Fibroblast of lung (primary cell): ENCODE measurements at regions not wholly inside any gene's neighbourhood (a gene's known extent, or its start where the extent isn't known, plus 50 kb on each side); places are given as distances from the start of the nearest gene placed in this dataset.

Experiments
- DNase-seq, 2 donors: peaks; one replicate each; pipeline versions ENCODE4 v3.0.0 to v3.0.0-alpha.2; 2010; ENCODE audit warnings: low read depth in 2 of 2
- H2AFZ ChIP-seq: 2 replicates; pipeline ENCODE4 v1.5.1; 2012; ENCODE audit warnings: low read length, control low read depth, inconsistent platforms
- H3K27ac ChIP-seq: 2 replicates; pipeline ENCODE4 v1.5.1; 2011; ENCODE audit warnings: low read length, control low read depth; ENCODE audit not compliant: insufficient read depth
- H3K27me3 ChIP-seq: 2 replicates; pipeline ENCODE4 v1.5.1; 2011; ENCODE audit warnings: mild to moderate bottlenecking, low read length; ENCODE audit not compliant: control insufficient read depth, insufficient read depth
- H3K36me3 ChIP-seq: 2 replicates; pipeline ENCODE4 v1.5.1; 2011; ENCODE audit warnings: low read length; ENCODE audit not compliant: control insufficient read depth, insufficient read depth
- H3K4me1 ChIP-seq: 2 replicates; pipeline ENCODE4 v1.5.1; 2011; ENCODE audit warnings: low read length; ENCODE audit not compliant: control insufficient read depth, insufficient read depth; ENCODE audit errors: extremely low read depth
- H3K4me2 ChIP-seq: 2 replicates; pipeline ENCODE4 v1.5.1; 2011; ENCODE audit warnings: low read length, control low read depth; ENCODE audit not compliant: insufficient read depth; ENCODE audit errors: extremely low read depth
- H3K4me3 ChIP-seq, 4 experiments: fragments of 200-600 bp in 1 of 4; sonication (generic) in 1 of 4; replicated peaks in 1 of 4; 2 replicates each; pipeline ENCODE4 v1.5.1; 2011 to 2016; ENCODE audit warnings: low read length in 4 of 4, low read depth in 3 of 4, mild to moderate bottlenecking in 3 of 4, control low read depth in 2 of 4, inconsistent platforms in 1 of 4, mixed read lengths in 1 of 4; ENCODE audit not compliant: insufficient read depth in 1 of 4; ENCODE audit errors: control extremely low read depth in 1 of 4
- H3K79me2 ChIP-seq: 2 replicates; pipeline ENCODE4 v1.5.1; 2012; ENCODE audit warnings: mild to moderate bottlenecking, low read length, inconsistent platforms; ENCODE audit not compliant: control insufficient read depth, insufficient read depth
- H3K9ac ChIP-seq: 2 replicates; pipeline ENCODE4 v1.5.1; 2011; ENCODE audit warnings: mild to moderate bottlenecking, low read length, control low read depth; ENCODE audit not compliant: insufficient read depth
- H3K9me3 ChIP-seq: 2 replicates; pipeline ENCODE4 v1.5.1; 2012; ENCODE audit warnings: low read depth, low read length; ENCODE audit not compliant: control insufficient read depth, insufficient read depth
- H4K20me1 ChIP-seq: 2 replicates; pipeline ENCODE4 v1.5.1; 2011; ENCODE audit warnings: low read length; ENCODE audit not compliant: control insufficient read depth, insufficient read depth; ENCODE audit errors: extremely low read depth
- CTCF ChIP-seq, 2 donors: IDR thresholded peaks in 1 of 2; conservative IDR thresholded peaks in 1 of 2; 1 replicate in 1 of 2; 2 replicates in 1 of 2; pipeline ENCODE4 v1.5.1; 2011 to 2012; ENCODE audit warnings: low read length in 2 of 2, control low read depth in 1 of 2, inconsistent platforms in 1 of 2, low read depth in 1 of 2, mild to moderate bottlenecking in 1 of 2
- EZH2 ChIP-seq: IDR thresholded peaks from 2 replicates; pipeline ENCODE4 v1.5.1; 2012; ENCODE audit warnings: low read length, control low read depth, mild to moderate bottlenecking; ENCODE audit errors: missing control alignments

GRCh38 chr7:80277434-80278427, 143.1 kb downstream of the GNAI1 start:
- peaks cover 4% of the 10 kb centered on the region for H3K4me1 ChIP-seq
- peak; percentile 47 to 59 for DNase-seq
- H3K79me2 ChIP-seq = no peaks in the 10 kb centered on the region
- no peak overlapping the region for H2AFZ ChIP-seq
- peak overlapping the region; percentile 2 for H3K4me2 ChIP-seq
- H3K9me3 ChIP-seq = no peaks in the 10 kb centered on the region
- no peaks in the 10 kb centered on the region for H3K27me3 ChIP-seq
- TF ChIP-seq CTCF (conservative IDR thresholded peaks at IDR 0.05 in 1 of 2, IDR thresholded peaks at IDR 0.05 in 1 of 2; ENCODE audit: low read depth in 1 of 2, low read length in 2 of 2) (no peak), EZH2 (no peak)
- no peak overlapping the region for H3K27ac ChIP-seq
- no peaks in the 10 kb centered on the region for H4K20me1 ChIP-seq
- H3K4me3 ChIP-seq = no peak overlapping the region
- H3K36me3 ChIP-seq = no peaks in the 10 kb centered on the region
- no peak overlapping the region for H3K9ac ChIP-seq
